Epithelial cell of prostate (primary cell): ENCODE measurements at regions not wholly inside any gene's neighbourhood (a gene's known extent, or its start where the extent isn't known, plus 50 kb on each side); places are given as distances from the start of the nearest gene placed in this dataset.
"Not testable (repeated sequence)": the region's sequence is repeated elsewhere in the genome, so short reads cannot be mapped to it uniquely, and the experiment has no call there.

Source experiments
- DNase-seq: peaks from one replicate; pipeline ENCODE4 v3.0.0-alpha.2; 2011; ENCODE audit warnings: low read depth, low spot score
- H3K27ac ChIP-seq: fragments of 450-650 bp; 2 replicates; pipeline ENCODE4 v1.5.1; 2017; ENCODE audit warnings: mild to moderate bottlenecking

- no peak for DNase-seq
- no peak overlapping the region for H3K27ac ChIP-seq
Observed at GRCh38 chr10:70986623-70986950, 98.2 kb upstream of the PCBD1 start.

GRCh38 chr10:70987396-70988130, 99.2 kb upstream of the PCBD1 start:
- DNase-seq, result no peak
- no peak overlapping the region for H3K27ac ChIP-seq

GRCh38 chr10:70990156-70990555, 101.8 kb upstream of the PCBD1 start:
- not testable (repeated sequence) for DNase-seq, H3K27ac ChIP-seq

GRCh38 chr10:70990681-70991080, 102.3 kb upstream of the PCBD1 start:
- no peak overlapping the region for H3K27ac ChIP-seq
- no peak for DNase-seq

- no peak for DNase-seq
- no peak overlapping the region for H3K27ac ChIP-seq
Observed at GRCh38 chr10:70991140-70992124, 103.1 kb upstream of the PCBD1 start.

DNA sequence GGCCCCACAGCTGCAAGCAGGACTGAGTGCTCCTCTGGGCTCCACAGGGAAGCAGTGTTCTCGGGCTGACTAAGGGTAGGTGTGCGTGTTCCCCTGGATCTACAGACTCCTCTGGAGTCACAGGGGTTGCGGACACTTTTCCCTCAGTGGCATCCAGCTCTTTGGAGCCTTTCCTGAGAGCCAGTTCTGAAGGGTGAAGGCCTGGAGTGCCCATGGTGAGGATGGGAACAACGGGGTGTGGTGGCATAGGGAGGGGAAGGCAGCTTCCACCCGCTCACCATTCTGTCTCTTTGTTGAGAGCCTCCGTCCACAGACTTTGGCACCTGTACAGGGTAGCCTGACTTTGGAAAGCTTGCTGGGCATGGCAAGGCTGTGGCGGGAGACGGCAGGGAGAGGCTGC, 104.1 kb upstream of the PCBD1 start:
- no peak overlapping the region for H3K27ac ChIP-seq
- DNase-seq, result no peak

DNA sequence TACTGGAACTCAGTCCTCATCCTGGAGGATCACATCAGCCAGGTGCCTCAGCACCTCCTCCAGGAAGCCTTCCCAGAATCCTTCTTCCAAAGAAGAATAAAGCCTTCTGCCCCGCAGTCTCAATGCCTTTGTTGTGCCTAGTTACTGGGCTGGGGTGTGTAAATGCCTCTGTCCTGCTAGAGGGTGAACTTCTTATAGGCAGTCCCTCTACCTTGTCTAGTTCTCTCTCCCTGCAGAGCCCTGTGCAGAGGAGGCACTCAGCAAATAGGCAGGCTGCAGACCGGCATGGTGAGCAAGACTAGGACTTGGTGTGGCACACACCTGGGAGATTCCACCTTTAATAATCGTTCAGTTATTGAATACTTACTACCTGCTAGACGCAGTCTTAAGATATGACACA, 104.7 kb upstream of the PCBD1 start:
- no peak overlapping the region for H3K27ac ChIP-seq
- DNase-seq, result no peak

DNA sequence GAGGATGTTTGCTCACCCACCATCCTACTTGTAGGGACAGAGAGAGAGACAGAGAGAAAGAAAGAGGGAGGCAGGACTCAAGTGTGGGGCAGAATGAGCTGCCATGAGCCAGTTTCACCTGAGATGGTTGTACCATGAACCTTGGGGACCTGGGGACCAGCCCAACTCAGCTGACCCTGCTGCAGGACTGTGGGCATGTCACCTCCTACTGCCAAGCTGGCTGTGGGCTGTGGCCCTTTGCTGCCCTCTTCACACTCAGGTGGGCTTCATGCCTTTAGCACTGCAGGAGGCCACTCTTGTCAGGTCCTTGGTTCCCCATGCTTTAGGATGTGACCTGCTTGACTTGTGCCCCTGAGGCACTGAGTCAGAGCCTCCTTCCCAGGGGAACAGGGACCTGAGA, 108.2 kb upstream of the PCBD1 start:
- no peak for DNase-seq
- no peak overlapping the region for H3K27ac ChIP-seq

- H3K27ac ChIP-seq, result no peak overlapping the region
Observed at GRCh38 chr10:70997236-70997635, 108.9 kb upstream of the PCBD1 start.

GRCh38 chr10:70998086-70998485, 109.7 kb upstream of the PCBD1 start:
- no peak for DNase-seq
- H3K27ac ChIP-seq, result no peak overlapping the region

More at GRCh38 chr10:70997236-70997635, 108.9 kb upstream of the PCBD1 start:
- no peak for DNase-seq

DNA sequence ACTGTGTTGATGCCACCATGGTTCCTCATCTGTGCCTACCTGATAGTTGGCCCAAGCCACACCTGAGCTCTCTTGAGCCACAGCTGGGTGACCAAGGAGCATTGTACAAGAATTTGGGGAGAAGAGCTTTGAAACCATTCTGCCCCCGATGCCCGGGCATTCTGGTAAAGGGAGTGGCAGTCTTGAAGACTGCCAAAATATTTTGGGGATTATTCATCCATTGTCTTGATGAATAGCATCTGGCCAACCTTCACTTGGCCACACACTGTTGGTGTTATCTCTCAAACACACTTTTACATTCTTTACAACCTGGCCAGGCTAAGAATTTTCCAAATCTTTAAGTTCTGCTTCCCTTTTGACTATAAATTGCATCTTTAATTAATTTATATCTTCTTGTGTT, 113.1 kb upstream of the PCBD1 start:
- H3K27ac ChIP-seq, result no peak overlapping the region
- no peak for DNase-seq

GRCh38 chr10:71004176-71005075, 116.1 kb upstream of the PCBD1 start:
- DNase-seq, result no peak

DNA sequence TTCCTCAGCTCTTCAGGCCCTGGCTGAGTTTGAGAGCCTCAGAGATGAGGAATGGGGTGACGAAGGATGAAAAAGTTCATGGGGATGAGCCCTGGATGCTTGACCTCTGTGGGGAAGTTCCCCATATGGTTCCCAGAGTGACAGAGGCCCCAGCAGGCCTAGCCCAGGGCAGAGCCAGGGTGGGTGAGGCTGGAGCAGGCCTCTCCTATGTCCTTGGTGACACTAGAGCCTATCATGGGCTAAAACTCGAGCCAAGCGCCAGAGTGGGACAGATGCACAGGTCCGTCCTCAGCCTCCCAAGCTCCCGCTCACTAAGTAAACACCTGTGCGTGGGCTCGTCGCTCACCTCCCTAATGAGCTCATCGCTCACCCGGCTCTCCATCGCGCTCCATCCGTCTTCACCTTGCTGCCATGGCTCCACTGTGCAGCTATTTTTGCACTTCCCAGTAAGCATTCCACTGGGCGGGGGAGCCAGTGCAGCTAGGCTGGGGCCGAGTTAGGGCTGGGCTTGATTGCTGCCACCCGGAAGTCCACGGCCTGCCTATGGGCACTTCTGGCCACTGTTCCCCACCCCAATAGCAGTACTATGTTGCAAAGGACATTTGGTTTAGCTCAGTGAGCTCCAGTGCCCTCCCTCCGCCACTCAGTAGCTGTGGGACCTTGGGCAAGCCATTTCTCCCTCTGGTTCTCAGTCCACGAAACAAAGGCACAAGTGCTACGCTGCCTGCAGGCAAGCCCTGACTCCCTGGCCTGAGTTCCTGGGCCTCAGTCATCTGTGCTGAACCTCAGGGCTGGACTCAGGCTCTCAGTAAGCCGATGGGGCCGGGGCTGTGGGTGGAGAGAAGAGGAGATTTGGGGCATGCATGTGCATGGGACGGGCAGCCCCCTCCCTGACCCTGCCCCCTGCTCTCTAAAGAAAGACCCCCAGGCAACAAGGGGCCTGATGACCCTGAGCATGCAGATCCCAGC, 117.3 kb upstream of the PCBD1 start:
- H3K27ac ChIP-seq, result no peak overlapping the region
- no peak for DNase-seq

More at GRCh38 chr10:71004176-71005075, 116.1 kb upstream of the PCBD1 start:
- H3K27ac ChIP-seq, result no peak overlapping the region

- H3K27ac ChIP-seq, result no peak overlapping the region
- no peak for DNase-seq
Observed at GRCh38 chr10:71006506-71006905, 118.1 kb upstream of the PCBD1 start.

GRCh38 chr10:71007516-71007915, 119.2 kb upstream of the PCBD1 start:
- H3K27ac ChIP-seq, result no peak overlapping the region
- no peak for DNase-seq

- DNase-seq, result no peak
- H3K27ac ChIP-seq, result no peak overlapping the region
Observed at GRCh38 chr10:71008150-71008549, 119.8 kb upstream of the PCBD1 start.

- no peak for DNase-seq
- H3K27ac ChIP-seq, result no peak overlapping the region
Observed at GRCh38 chr10:71009126-71009525, 120.8 kb upstream of the PCBD1 start.

DNA sequence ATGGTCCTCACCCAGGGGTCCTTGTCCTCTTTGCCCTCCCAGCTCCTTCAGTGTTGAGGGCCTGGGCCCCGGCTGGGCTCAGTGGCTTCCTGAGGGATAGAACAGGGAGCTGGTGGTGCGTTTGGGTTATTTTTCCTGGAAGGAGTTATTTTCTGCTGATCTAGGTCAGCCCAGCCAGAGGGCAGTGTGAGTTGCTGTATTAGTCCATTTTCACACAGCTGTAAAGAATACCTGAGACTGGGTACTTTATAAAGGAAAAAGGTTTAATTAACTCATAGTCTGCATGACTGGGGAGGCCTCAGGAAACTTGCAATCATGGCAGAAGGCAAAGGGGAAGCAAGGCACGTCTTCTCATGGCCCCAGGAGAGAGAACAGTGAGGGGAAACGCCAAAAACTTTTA, 122.4 kb upstream of the PCBD1 start:
- DNase-seq, result no peak
- no peak overlapping the region for H3K27ac ChIP-seq

- H3K27ac ChIP-seq, result no peak overlapping the region
- no peak for DNase-seq
Observed at GRCh38 chr10:71011141-71011540, 122.8 kb upstream of the PCBD1 start.
